HepG2 (cell line): ENCODE measurements at regions not wholly inside any gene's neighbourhood (a gene's known extent, or its start where the extent isn't known, plus 50 kb on each side); places are given as distances from the start of the nearest gene placed in this dataset.

Source experiments
- ATAC-seq: fragments of 200-7000 bp; cut with Tn5 transposase; 3 replicates; pipeline ENCODE4 v1.9.1; 2020; ENCODE audit warnings: mild to moderate bottlenecking, moderate library complexity
- BruUV-seq: library from RNA; stranded (reverse); fragments of 400-500 nt; replicated peaks from 2 replicates; lab custom pipeline; 2021; lab: Mats Ljungman, UMichigan
- CTCF ChIA-PET: fragments of 300-600 bp; formaldehyde crosslinking; extraction: SDS; loops from one replicate; lab custom pipeline; 2021; ENCODE audit warnings: low total read pairs, inconsistent platforms, low intra/inter-chr PET ratio; lab: Yijun Ruan, JAX
- POLR2A ChIA-PET: fragments of 350-600 bp; sonication (Branson Sonifier 250); formaldehyde crosslinking; loops from one replicate; lab custom pipeline; 2020; ENCODE audit warnings: antibody characterized with exemption, inconsistent platforms; lab: Yijun Ruan, JAX
- DNase-seq: peaks from one replicate; pipeline ENCODE4 v3.0.0-alpha.2; 2015; ENCODE audit warnings: low spot score
- FAIRE-seq: peaks from 3 replicates; lab custom pipeline; 2011; peaks lifted over from hg19 to GRCh38; lab: Jason Lieb, UNC
- H2AFZ ChIP-seq: one replicate; pipeline ENCODE4 v1.6.1; 2011; ENCODE audit warnings: low read length, inconsistent platforms
- H3K27ac ChIP-seq: fragments of 300-600 bp; 3 replicates; pipeline ENCODE4 v1.8.0; 2011; ENCODE audit warnings: mixed run types, mild to moderate bottlenecking, mixed read lengths, low read length, inconsistent platforms; ENCODE audit not compliant: insufficient read depth; ENCODE audit errors: extremely low read length
- H3K27me3 ChIP-seq, 2 experiments: fragments of 200-600 bp in 1 of 2; 2 replicates in 1 of 2; 3 replicates in 1 of 2; pipeline versions ENCODE4 v1.6.0 to v1.8.0; 2011; ENCODE audit warnings: low read length in 2 of 2, mild to moderate bottlenecking in 2 of 2, moderate library complexity in 2 of 2, inconsistent platforms in 1 of 2; ENCODE audit not compliant: insufficient read depth in 2 of 2, control insufficient read depth in 1 of 2
- H3K36me3 ChIP-seq, 2 experiments: fragments of 200-600 bp in 1 of 2; replicated peaks in 1 of 2; 2 replicates in 1 of 2; 3 replicates in 1 of 2; pipeline versions ENCODE4 v1.5.1 to v1.8.0; 2011; ENCODE audit warnings: low read length in 2 of 2, inconsistent platforms in 1 of 2; ENCODE audit not compliant: insufficient read depth in 2 of 2, control insufficient read depth in 1 of 2
- H3K4me1 ChIP-seq: 2 replicates; pipeline ENCODE4 v1.5.1; 2012; ENCODE audit warnings: low read length, inconsistent platforms; ENCODE audit not compliant: insufficient read depth
- H3K4me2 ChIP-seq: 2 replicates; pipeline ENCODE4 v1.6.0; 2011; ENCODE audit warnings: low read depth, low read length, inconsistent platforms
- H3K4me3 ChIP-seq, 3 experiments: fragments of 200-600 bp in 1 of 3; sonication (generic), shearing (Covaris generic) in 1 of 3; replicated peaks in 1 of 3; 2 replicates each; pipeline ENCODE4 v1.5.1; 2011 to 2016; ENCODE audit warnings: low read length in 3 of 3, inconsistent platforms in 2 of 3, low read depth in 2 of 3, mild to moderate bottlenecking in 2 of 3, control low read depth in 1 of 3, mixed read lengths in 1 of 3; ENCODE audit not compliant: insufficient read depth in 1 of 3
- H3K79me2 ChIP-seq: one replicate; pipeline ENCODE4 v1.6.1; 2011; ENCODE audit warnings: low read length, inconsistent platforms; ENCODE audit not compliant: insufficient read depth
- H3K9ac ChIP-seq: 2 replicates; pipeline ENCODE4 v1.6.0; 2011; ENCODE audit warnings: mild to moderate bottlenecking, low read depth, low read length, inconsistent platforms; ENCODE audit not compliant: insufficient read depth
- H3K9me3 ChIP-seq: 2 replicates; pipeline ENCODE4 v1.5.1; 2012; ENCODE audit warnings: mild to moderate bottlenecking, low read length
- H4K20me1 ChIP-seq: 2 replicates; pipeline ENCODE4 v1.6.0; 2011; ENCODE audit warnings: inconsistent platforms, mild to moderate bottlenecking, low read length, moderate library complexity; ENCODE audit not compliant: insufficient read depth
- KDM5A ChIP-seq: fragments of 200-600 bp; sonication (generic); IDR thresholded peaks from 2 replicates; pipeline ENCODE4 v1.7.0; 2018; ENCODE audit warnings: antibody characterized with exemption, mild to moderate bottlenecking, low read length, borderline replicate concordance
- MBD4 ChIP-seq: IDR thresholded peaks from 2 replicates; pipeline ENCODE4 v1.6.1; 2012; ENCODE audit warnings: low read length, inconsistent platforms, borderline replicate concordance
- RFX3 ChIP-seq: IDR thresholded peaks from 2 replicates; pipeline ENCODE4 v1.6.1; 2016; ENCODE audit warnings: missing biosample characterization, missing genetic modification reagents
- TMF1 ChIP-seq: sonication (generic); formaldehyde crosslinking; IDR thresholded peaks from 2 replicates; pipeline ENCODE4 v1.8.1; 2022; ENCODE audit warnings: low read depth, missing genetic modification reagents
- ZNF446 ChIP-seq: sonication (generic); formaldehyde crosslinking; IDR thresholded peaks from 2 replicates; pipeline ENCODE4 v1.5.0; 2020; ENCODE audit warnings: mild to moderate bottlenecking, missing genetic modification reagents
- ZNF770 ChIP-seq: sonication (generic); formaldehyde crosslinking; IDR thresholded peaks from 2 replicates; pipeline ENCODE4 v1.5.0; 2020; ENCODE audit warnings: mild to moderate bottlenecking, missing genetic modification reagents
- WGBS: methylation state at CpG from one replicate; pipeline ENCODE4 v1.1.6; 2017; ENCODE audit warnings: low lambda C conversion rate; 5-methylcytosine and 5-hydroxymethylcytosine counted together
- in situ Hi-C: cut with HindIII; loops from 2 replicates; pipeline ENCODE4 v1.10.0; 2017; ENCODE audit warnings: low pct_unique_long_range_greater_than_20kb; ENCODE audit not compliant: extremely low pct_ligation_motif_present
- intact Hi-C: fragments of 100-400 bp; cut with micrococcal nuclease; formaldehyde crosslinking; loops from one replicate; pipeline ENCODE4 v1.10.0; 2022; ENCODE audit not compliant: unreplicated experiment
- TF ChIP-seq, protein P1 (sequence below): sonication (generic); formaldehyde crosslinking; IDR thresholded peaks from 2 replicates; pipeline ENCODE4 v1.8.0; 2022; ENCODE audit warnings: missing genetic modification reagents, mild to moderate bottlenecking, moderate library complexity, borderline replicate concordance
- TF ChIP-seq, protein P2 (sequence below): sonication (generic); formaldehyde crosslinking; IDR thresholded peaks from 2 replicates; pipeline ENCODE4 v1.5.1; 2020; ENCODE audit warnings: missing genetic modification reagents, mild to moderate bottlenecking, borderline replicate concordance
- TF ChIP-seq, protein P3 (sequence below): sonication (generic); formaldehyde crosslinking; IDR thresholded peaks from 2 replicates; pipeline ENCODE4 v1.5.0; 2020; ENCODE audit warnings: missing genetic modification reagents

GRCh38 chr12:125453751-125454150 lies 388.5 kb downstream of the AACS start:
- Histone ChIP-seq H3K27ac (no peak overlapping the region), H2AFZ (no peak overlapping the region), H3K9me3 (no peaks in the 10 kb centered on the region), H4K20me1 (no peaks in the 10 kb centered on the region), H3K36me3 (no peaks in the 10 kb centered on the region), H3K9ac (no peak overlapping the region), H3K27me3 (peaks cover 0 to 4% of the 10 kb centered on the region in 2 experiments; a peak in 1 of 5 replicates), H3K4me1 (no peaks in the 10 kb centered on the region), H3K4me2 (no peak overlapping the region), H3K4me3 (no peak overlapping the region), H3K79me2 (no peaks in the 10 kb centered on the region)
- ATAC-seq, result no peak
- 0% methylated on average over 4 of the region's 4 CpGs for WGBS
- BruUV-seq, result no TSS peak
- no peak for DNase-seq
- intact Hi-C loops, result no loop called here
- ChIA-PET POLR2A (no interaction called here), CTCF (no interaction called here)
- no peak for FAIRE-seq
- in situ Hi-C loops, result no loop called here
- TF ChIP-seq TMF1 (CRISPR knock-in tag) (no peak), MBD4 (no peak), KDM5A (no peak), RFX3 (CRISPR knock-in tag) (no peak), ZNF770 (CRISPR knock-in tag) (no peak), ZNF446 (no peak)
- TF ChIP-seq, protein P1, sequence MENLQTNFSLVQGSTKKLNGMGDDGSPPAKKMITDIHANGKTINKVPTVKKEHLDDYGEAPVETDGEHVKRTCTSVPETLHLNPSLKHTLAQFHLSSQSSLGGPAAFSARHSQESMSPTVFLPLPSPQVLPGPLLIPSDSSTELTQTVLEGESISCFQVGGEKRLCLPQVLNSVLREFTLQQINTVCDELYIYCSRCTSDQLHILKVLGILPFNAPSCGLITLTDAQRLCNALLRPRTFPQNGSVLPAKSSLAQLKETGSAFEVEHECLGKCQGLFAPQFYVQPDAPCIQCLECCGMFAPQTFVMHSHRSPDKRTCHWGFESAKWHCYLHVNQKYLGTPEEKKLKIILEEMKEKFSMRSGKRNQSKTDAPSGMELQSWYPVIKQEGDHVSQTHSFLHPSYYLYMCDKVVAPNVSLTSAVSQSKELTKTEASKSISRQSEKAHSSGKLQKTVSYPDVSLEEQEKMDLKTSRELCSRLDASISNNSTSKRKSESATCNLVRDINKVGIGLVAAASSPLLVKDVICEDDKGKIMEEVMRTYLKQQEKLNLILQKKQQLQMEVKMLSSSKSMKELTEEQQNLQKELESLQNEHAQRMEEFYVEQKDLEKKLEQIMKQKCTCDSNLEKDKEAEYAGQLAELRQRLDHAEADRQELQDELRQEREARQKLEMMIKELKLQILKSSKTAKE, result no peak
- TF ChIP-seq, protein P2, sequence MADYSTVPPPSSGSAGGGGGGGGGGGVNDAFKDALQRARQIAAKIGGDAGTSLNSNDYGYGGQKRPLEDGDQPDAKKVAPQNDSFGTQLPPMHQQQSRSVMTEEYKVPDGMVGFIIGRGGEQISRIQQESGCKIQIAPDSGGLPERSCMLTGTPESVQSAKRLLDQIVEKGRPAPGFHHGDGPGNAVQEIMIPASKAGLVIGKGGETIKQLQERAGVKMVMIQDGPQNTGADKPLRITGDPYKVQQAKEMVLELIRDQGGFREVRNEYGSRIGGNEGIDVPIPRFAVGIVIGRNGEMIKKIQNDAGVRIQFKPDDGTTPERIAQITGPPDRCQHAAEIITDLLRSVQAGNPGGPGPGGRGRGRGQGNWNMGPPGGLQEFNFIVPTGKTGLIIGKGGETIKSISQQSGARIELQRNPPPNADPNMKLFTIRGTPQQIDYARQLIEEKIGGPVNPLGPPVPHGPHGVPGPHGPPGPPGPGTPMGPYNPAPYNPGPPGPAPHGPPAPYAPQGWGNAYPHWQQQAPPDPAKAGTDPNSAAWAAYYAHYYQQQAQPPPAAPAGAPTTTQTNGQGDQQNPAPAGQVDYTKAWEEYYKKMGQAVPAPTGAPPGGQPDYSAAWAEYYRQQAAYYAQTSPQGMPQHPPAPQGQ, result no peak
- TF ChIP-seq, protein P3, sequence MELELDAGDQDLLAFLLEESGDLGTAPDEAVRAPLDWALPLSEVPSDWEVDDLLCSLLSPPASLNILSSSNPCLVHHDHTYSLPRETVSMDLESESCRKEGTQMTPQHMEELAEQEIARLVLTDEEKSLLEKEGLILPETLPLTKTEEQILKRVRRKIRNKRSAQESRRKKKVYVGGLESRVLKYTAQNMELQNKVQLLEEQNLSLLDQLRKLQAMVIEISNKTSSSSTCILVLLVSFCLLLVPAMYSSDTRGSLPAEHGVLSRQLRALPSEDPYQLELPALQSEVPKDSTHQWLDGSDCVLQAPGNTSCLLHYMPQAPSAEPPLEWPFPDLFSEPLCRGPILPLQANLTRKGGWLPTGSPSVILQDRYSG (CRISPR knock-in tag), result no peak
